SK-N-SH (cell line): ENCODE measurements at regions not wholly inside any gene's neighbourhood (a gene's known extent, or its start where the extent isn't known, plus 50 kb on each side); places are given as distances from the start of the nearest gene placed in this dataset.

Experiments
- CTCF ChIA-PET: fragments of 300-600, 350-600 bp; formaldehyde crosslinking; extraction: SDS; loops from one replicate; lab custom pipeline; 2021; lab: Yijun Ruan, JAX
- POLR2A ChIA-PET: fragments of 350-600 bp; sonication (Branson Sonifier 250); formaldehyde crosslinking; extraction: SDS; loops from one replicate; lab custom pipeline; 2020; ENCODE audit warnings: antibody characterized with exemption, inconsistent platforms; lab: Yijun Ruan, JAX
- DNase-seq: peaks from one replicate; pipeline ENCODE4 v3.0.0; 2012
- H2AFZ ChIP-seq: fragments of 200-600 bp; sonication (generic); 2 replicates; pipeline ENCODE4 v1.8.1; 2016; ENCODE audit warnings: antibody characterized with exemption, mild to moderate bottlenecking, low read depth
- H3F3A ChIP-seq: fragments of 200-600 bp; sonication (generic); replicated peaks from 2 replicates; pipeline ENCODE3; 2016; ENCODE audit warnings: antibody characterized with exemption, mild to moderate bottlenecking; ENCODE audit not compliant: insufficient read depth
- H3K27ac ChIP-seq, 2 experiments: fragments of 200-500 bp in 1 of 2; fragments of 200-600 bp in 1 of 2; sonication (Bioruptor generic) in 1 of 2; sonication (generic), shearing (Covaris generic) in 1 of 2; 2 replicates each; pipeline versions ENCODE4 v1.5.1 to v1.6.1; 2014 to 2016; ENCODE audit warnings: low read depth in 2 of 2, inconsistent platforms in 1 of 2, low read length in 1 of 2, mild to moderate bottlenecking in 1 of 2, mixed read lengths in 1 of 2
- H3K27me3 ChIP-seq: fragments of 200-600 bp; sonication (generic), shearing (Covaris generic); 2 replicates; pipeline ENCODE4 v1.6.1; 2016; ENCODE audit warnings: mixed run types; ENCODE audit not compliant: insufficient read depth
- H3K36me3 ChIP-seq, 2 experiments: fragments of 200-500 bp in 1 of 2; fragments of 200-600 bp in 1 of 2; sonication (Bioruptor generic) in 1 of 2; sonication (generic) in 1 of 2; replicated peaks in 1 of 2; 2 replicates each; pipeline versions ENCODE3 to v1.5.1; 2014 to 2016; ENCODE audit warnings: low read length in 1 of 2, mild to moderate bottlenecking in 1 of 2; ENCODE audit not compliant: insufficient read depth in 2 of 2, control insufficient read depth in 1 of 2
- H3K4me1 ChIP-seq, 2 experiments: fragments of 200-500 bp in 1 of 2; fragments of 200-600 bp in 1 of 2; sonication (Bioruptor generic) in 1 of 2; sonication (generic), shearing (Covaris generic) in 1 of 2; 2 replicates each; pipeline versions ENCODE4 v1.5.1 to v1.6.1; 2014 to 2016; ENCODE audit warnings: low read depth in 1 of 2, low read length in 1 of 2, mixed run types in 1 of 2; ENCODE audit not compliant: insufficient read depth in 2 of 2, control insufficient read depth in 1 of 2
- H3K4me2 ChIP-seq: fragments of 200-600 bp; sonication (generic), shearing (Covaris generic); 2 replicates; pipeline ENCODE4 v1.6.1; 2017; ENCODE audit warnings: mixed run types
- H3K4me3 ChIP-seq, 2 experiments: fragments of 200-500 bp in 1 of 2; fragments of 200-600 bp in 1 of 2; sonication (Bioruptor generic) in 1 of 2; sonication (generic), shearing (Covaris generic) in 1 of 2; 2 replicates each; pipeline versions ENCODE4 v1.5.1 to v1.8.1; 2014 to 2016; ENCODE audit warnings: low read depth in 2 of 2, inconsistent platforms in 1 of 2, low read length in 1 of 2, mild to moderate bottlenecking in 1 of 2, mixed read lengths in 1 of 2, moderate library complexity in 1 of 2
- H3K79me2 ChIP-seq: fragments of 200-600 bp; sonication (generic); 2 replicates; pipeline ENCODE4 v1.8.1; 2017; ENCODE audit warnings: mild to moderate bottlenecking; ENCODE audit not compliant: insufficient read depth
- H3K9ac ChIP-seq: fragments of 200-600 bp; sonication (generic); 2 replicates; pipeline ENCODE4 v1.6.1; 2017; ENCODE audit warnings: mixed run types
- H3K9me2 ChIP-seq: fragments of 200-600 bp; sonication (generic); 2 replicates; pipeline ENCODE4 v1.6.1; 2017; ENCODE audit warnings: mixed run types
- H3K9me3 ChIP-seq: fragments of 200-600 bp; sonication (generic); 2 replicates; pipeline ENCODE4 v1.6.1; 2017; ENCODE audit warnings: mixed run types, mild to moderate bottlenecking, moderate library complexity
- H4K20me1 ChIP-seq: fragments of 200-600 bp; sonication (generic); 2 replicates; pipeline ENCODE4 v1.6.1; 2017; ENCODE audit warnings: mild to moderate bottlenecking, mixed run types; ENCODE audit not compliant: insufficient read depth
- CHD2 ChIP-seq: fragments of 150-350 bp; IDR thresholded peaks from 2 replicates; pipeline ENCODE4 v1.6.1; 2018; ENCODE audit warnings: low read length; ENCODE audit not compliant: partially characterized antibody
- EP300 ChIP-seq, 2 experiments: IDR thresholded peaks; 2 replicates each; pipeline versions ENCODE4 v1.4.0 to v1.6.1; 2012; ENCODE audit warnings: borderline replicate concordance in 1 of 2, low read depth in 1 of 2, low read length in 1 of 2
- MEF2A ChIP-seq: IDR thresholded peaks from 2 replicates; pipeline ENCODE4 v1.4.0; 2012; ENCODE audit warnings: low read depth, borderline replicate concordance
- NRF1 ChIP-seq: IDR thresholded peaks from 2 replicates; pipeline ENCODE4 v1.6.1; 2012; ENCODE audit warnings: low read depth, mild to moderate bottlenecking, low read length
- SMC3 ChIP-seq: IDR thresholded peaks from 2 replicates; pipeline ENCODE4 v1.6.1; 2012; ENCODE audit warnings: low read depth, low read length, improper control_type of control experiment
- YY1 ChIP-seq: IDR thresholded peaks from 2 replicates; pipeline ENCODE4 v1.4.0; 2012; ENCODE audit warnings: low read depth, mild to moderate bottlenecking
- WGBS: methylation state at CpG from one replicate; pipeline ENCODE4 v1.1.6; 2017; ENCODE audit warnings: low lambda C conversion rate; 5-methylcytosine and 5-hydroxymethylcytosine counted together
- TF ChIP-seq, protein P1 (sequence below): fragments of 150-350 bp; IDR thresholded peaks from 2 replicates; pipeline ENCODE4 v1.6.1; 2017; ENCODE audit warnings: antibody characterized with exemption, low read length, low read depth, borderline replicate concordance
- TF ChIP-seq, protein P2 (sequence below): fragments of 150-350 bp; IDR thresholded peaks from 2 replicates; pipeline ENCODE4 v1.6.1; 2016; ENCODE audit warnings: mild to moderate bottlenecking, low read depth, low read length
- TF ChIP-seq, protein P3 (sequence below): IDR thresholded peaks from 2 replicates; pipeline ENCODE4; 2012
- TF ChIP-seq, protein P4 (sequence below): IDR thresholded peaks from 2 replicates; pipeline ENCODE4 v1.4.0; 2012; ENCODE audit warnings: low read depth
- TF ChIP-seq, protein P5 (sequence below): IDR thresholded peaks from 2 replicates; pipeline ENCODE4 v1.4.0; 2012; ENCODE audit warnings: low read depth, borderline replicate concordance

DNA sequence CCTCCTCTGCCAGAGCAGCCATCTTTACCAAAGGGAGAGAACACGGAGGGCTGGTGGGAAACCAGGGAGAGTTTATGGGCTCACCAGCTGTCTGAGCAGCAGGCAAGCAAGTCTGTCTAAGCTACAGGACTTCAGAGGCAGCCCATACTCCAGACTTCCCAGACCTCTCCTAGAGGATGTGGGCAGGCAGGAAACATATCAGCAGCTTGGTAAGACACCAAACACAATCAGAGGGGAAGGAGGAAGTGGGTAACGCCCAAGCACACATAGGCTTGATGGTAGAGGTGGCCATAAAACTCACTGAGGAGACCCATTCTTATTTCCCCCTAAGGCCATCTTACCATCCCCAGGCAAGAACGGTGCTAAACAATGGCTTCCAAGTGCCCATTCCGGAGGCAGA is 143.1 kb upstream of the ARID1B start (continued):
- TF ChIP-seq, protein P1, sequence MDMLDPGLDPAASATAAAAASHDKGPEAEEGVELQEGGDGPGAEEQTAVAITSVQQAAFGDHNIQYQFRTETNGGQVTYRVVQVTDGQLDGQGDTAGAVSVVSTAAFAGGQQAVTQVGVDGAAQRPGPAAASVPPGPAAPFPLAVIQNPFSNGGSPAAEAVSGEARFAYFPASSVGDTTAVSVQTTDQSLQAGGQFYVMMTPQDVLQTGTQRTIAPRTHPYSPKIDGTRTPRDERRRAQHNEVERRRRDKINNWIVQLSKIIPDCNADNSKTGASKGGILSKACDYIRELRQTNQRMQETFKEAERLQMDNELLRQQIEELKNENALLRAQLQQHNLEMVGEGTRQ, result no peak
- TF ChIP-seq, protein P2, sequence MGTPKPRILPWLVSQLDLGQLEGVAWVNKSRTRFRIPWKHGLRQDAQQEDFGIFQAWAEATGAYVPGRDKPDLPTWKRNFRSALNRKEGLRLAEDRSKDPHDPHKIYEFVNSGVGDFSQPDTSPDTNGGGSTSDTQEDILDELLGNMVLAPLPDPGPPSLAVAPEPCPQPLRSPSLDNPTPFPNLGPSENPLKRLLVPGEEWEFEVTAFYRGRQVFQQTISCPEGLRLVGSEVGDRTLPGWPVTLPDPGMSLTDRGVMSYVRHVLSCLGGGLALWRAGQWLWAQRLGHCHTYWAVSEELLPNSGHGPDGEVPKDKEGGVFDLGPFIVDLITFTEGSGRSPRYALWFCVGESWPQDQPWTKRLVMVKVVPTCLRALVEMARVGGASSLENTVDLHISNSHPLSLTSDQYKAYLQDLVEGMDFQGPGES, result no peak
- TF ChIP-seq CHD2, result no peak
- no peak for TF ChIP-seq MEF2A
- no peak for TF ChIP-seq YY1
- TF ChIP-seq, protein P3, sequence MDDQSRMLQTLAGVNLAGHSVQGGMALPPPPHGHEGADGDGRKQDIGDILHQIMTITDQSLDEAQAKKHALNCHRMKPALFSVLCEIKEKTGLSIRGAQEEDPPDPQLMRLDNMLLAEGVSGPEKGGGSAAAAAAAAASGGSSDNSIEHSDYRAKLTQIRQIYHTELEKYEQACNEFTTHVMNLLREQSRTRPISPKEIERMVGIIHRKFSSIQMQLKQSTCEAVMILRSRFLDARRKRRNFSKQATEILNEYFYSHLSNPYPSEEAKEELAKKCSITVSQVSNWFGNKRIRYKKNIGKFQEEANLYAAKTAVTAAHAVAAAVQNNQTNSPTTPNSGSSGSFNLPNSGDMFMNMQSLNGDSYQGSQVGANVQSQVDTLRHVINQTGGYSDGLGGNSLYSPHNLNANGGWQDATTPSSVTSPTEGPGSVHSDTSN, result no peak
- TF ChIP-seq, protein P4, sequence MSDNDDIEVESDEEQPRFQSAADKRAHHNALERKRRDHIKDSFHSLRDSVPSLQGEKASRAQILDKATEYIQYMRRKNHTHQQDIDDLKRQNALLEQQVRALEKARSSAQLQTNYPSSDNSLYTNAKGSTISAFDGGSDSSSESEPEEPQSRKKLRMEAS, result no peak

DNA sequence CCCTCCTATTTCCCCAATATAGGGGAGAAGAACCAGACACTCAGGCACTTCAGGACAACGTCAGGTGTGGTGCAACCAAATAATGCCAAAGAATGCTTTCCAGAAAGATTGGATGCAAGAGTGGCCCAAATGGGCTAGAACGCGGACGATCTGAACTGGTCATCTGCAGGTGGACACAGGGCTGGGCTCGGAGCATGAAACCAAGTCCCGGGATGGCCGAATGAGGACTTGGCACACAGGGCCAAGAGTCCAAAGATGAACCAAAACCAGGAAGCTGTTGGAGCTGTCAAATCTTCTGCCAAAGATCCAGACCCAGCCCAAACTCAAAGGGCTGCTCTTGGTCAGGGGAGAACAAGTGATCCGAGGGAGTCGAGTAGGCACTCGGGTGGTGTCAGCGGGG is 143.9 kb upstream of the ARID1B start:
- POLR2A ChIA-PET, result no interaction called here
- no peak for DNase-seq
- H3K9ac ChIP-seq, result no peak overlapping the region
- H3K79me2 ChIP-seq, result no peaks in the 10 kb centered on the region
- H3F3A ChIP-seq, result no peaks in the 10 kb centered on the region
- H3K9me3 ChIP-seq, result no peaks in the 10 kb centered on the region
- no peak overlapping the region for H3K27ac ChIP-seq
- WGBS, result 82% methylated on average over 10 of the region's 11 CpGs
- H3K4me2 ChIP-seq, result no peak overlapping the region
- no peaks in the 10 kb centered on the region for H3K27me3 ChIP-seq
- no peak for TF ChIP-seq SMC3
- TF ChIP-seq EP300 (IDR thresholded peaks at IDR 0.05; ENCODE audit: borderline replicate concordance in 1 of 2, low read depth in 1 of 2, low read length in 1 of 2), result no peak
- TF ChIP-seq, protein P4, result no peak
- TF ChIP-seq, protein P5, sequence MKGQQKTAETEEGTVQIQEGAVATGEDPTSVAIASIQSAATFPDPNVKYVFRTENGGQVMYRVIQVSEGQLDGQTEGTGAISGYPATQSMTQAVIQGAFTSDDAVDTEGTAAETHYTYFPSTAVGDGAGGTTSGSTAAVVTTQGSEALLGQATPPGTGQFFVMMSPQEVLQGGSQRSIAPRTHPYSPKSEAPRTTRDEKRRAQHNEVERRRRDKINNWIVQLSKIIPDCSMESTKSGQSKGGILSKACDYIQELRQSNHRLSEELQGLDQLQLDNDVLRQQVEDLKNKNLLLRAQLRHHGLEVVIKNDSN, result no peak
- TF ChIP-seq YY1, result no peak
- no peak for TF ChIP-seq NRF1
- CTCF ChIA-PET, result no interaction called here
- H3K4me3 ChIP-seq, result no peak overlapping the region
- no peaks in the 10 kb centered on the region for H3K4me1 ChIP-seq
- no peaks in the 10 kb centered on the region for H4K20me1 ChIP-seq
- no peaks in the 10 kb centered on the region for H3K9me2 ChIP-seq
- H3K36me3 ChIP-seq, result no peaks in the 10 kb centered on the region
- no peak overlapping the region for H2AFZ ChIP-seq
